HEK293 (cell line): ENCODE measurements at regions not wholly inside any gene's neighbourhood (a gene's known extent, or its start where the extent isn't known, plus 50 kb on each side); places are given as distances from the start of the nearest gene placed in this dataset.

ENCODE experiments used
- CTCF ChIA-PET: fragments of 350-600 bp; formaldehyde crosslinking; extraction: SDS; loops from one replicate; lab custom pipeline; 2021; ENCODE audit warnings: antibody characterized with exemption; lab: Yijun Ruan, JAX
- POLR2A ChIA-PET: fragments of 300-600 bp; formaldehyde crosslinking; extraction: SDS; loops from one replicate; lab custom pipeline; 2020; ENCODE audit warnings: antibody characterized with exemption, inconsistent platforms; lab: Yijun Ruan, JAX
- H3K27ac ChIP-seq: fragments of 200-500 bp; sonication (Bioruptor generic); 2 replicates; pipeline ENCODE4 v1.5.1; 2014; ENCODE audit warnings: low read depth, low read length, control low read depth, inconsistent platforms; ENCODE audit errors: extremely low read depth
- H3K36me3 ChIP-seq, 2 experiments: fragments of 200-500 bp in 1 of 2; sonication (Bioruptor generic) in 1 of 2; 1 replicate in 1 of 2; 2 replicates in 1 of 2; pipeline ENCODE4 v1.5.1; 2014 to 2017; ENCODE audit warnings: inconsistent platforms in 2 of 2, low read length in 2 of 2; ENCODE audit not compliant: control insufficient read depth in 2 of 2, insufficient read depth in 1 of 2
- H3K4me1 ChIP-seq: fragments of 200-500 bp; sonication (Bioruptor generic); 2 replicates; pipeline ENCODE4 v1.5.1; 2014; ENCODE audit warnings: mild to moderate bottlenecking, low read length, inconsistent platforms; ENCODE audit not compliant: control insufficient read depth, insufficient read depth
- H3K4me3 ChIP-seq: 2 replicates; pipeline ENCODE4 v1.5.1; 2011; ENCODE audit warnings: low read depth, mild to moderate bottlenecking, control low read depth, low read length, moderate library complexity
- H3K9me3 ChIP-seq: fragments of 200-500 bp; sonication (Bioruptor generic); 2 replicates; pipeline ENCODE4 v1.5.1; 2014; ENCODE audit warnings: low read depth, low read length, inconsistent platforms; ENCODE audit not compliant: control insufficient read depth, insufficient read depth
- GLIS2 ChIP-seq: fragments of 450-650 bp; formaldehyde crosslinking; IDR thresholded peaks from 2 replicates; pipeline ENCODE4 v1.5.1; 2016; ENCODE audit warnings: missing biosample characterization, missing genetic modification characterization
- PRDM1 ChIP-seq: fragments of 450-650 bp; formaldehyde crosslinking; IDR thresholded peaks from 2 replicates; pipeline ENCODE4; 2016; ENCODE audit warnings: missing biosample characterization, missing genetic modification characterization
- RBAK ChIP-seq: fragments of 450-650 bp; formaldehyde crosslinking; IDR thresholded peaks from 2 replicates; pipeline ENCODE4 v1.5.1; 2016; ENCODE audit warnings: missing biosample characterization, missing genetic modification characterization
- WT1 ChIP-seq: fragments of 450-650 bp; formaldehyde crosslinking; IDR thresholded peaks from 2 replicates; pipeline ENCODE4 v1.5.1; 2016; ENCODE audit warnings: missing biosample characterization, missing genetic modification characterization
- ZBTB10 ChIP-seq: fragments of 450-650 bp; formaldehyde crosslinking; IDR thresholded peaks from 2 replicates; pipeline ENCODE4 v1.5.1; 2016; ENCODE audit warnings: missing biosample characterization, missing genetic modification characterization
- ZBTB11 ChIP-seq: fragments of 450-650 bp; formaldehyde crosslinking; conservative IDR thresholded peaks from 2 replicates; pipeline ENCODE4 v1.5.1; 2016; ENCODE audit warnings: low read depth, missing biosample characterization, missing genetic modification characterization
- ZBTB48 ChIP-seq: fragments of 450-650 bp; formaldehyde crosslinking; IDR thresholded peaks from 2 replicates; pipeline ENCODE4 v1.5.1; 2016; ENCODE audit warnings: missing biosample characterization, missing genetic modification characterization
- ZIC2 ChIP-seq: fragments of 450-650 bp; formaldehyde crosslinking; IDR thresholded peaks from 2 replicates; pipeline ENCODE4 v1.5.1; 2016; ENCODE audit warnings: missing biosample characterization, missing genetic modification characterization
- ZNF138 ChIP-seq: fragments of 450-650 bp; formaldehyde crosslinking; IDR thresholded peaks from 2 replicates; pipeline ENCODE4 v1.5.1; 2016; ENCODE audit warnings: missing biosample characterization, missing genetic modification characterization, borderline replicate concordance
- ZNF140 ChIP-seq: fragments of 450-650 bp; formaldehyde crosslinking; IDR thresholded peaks from 2 replicates; pipeline ENCODE4 v1.5.1; 2016; ENCODE audit warnings: missing biosample characterization, missing genetic modification characterization
- ZNF202 ChIP-seq: fragments of 450-650 bp; formaldehyde crosslinking; IDR thresholded peaks from 2 replicates; pipeline ENCODE4 v1.5.1; 2016; ENCODE audit warnings: missing biosample characterization, missing genetic modification characterization, borderline replicate concordance
- ZNF26 ChIP-seq: fragments of 450-650 bp; formaldehyde crosslinking; IDR thresholded peaks from 2 replicates; pipeline ENCODE4 v1.5.1; 2016; ENCODE audit warnings: missing biosample characterization, missing genetic modification characterization
- ZNF324 ChIP-seq: fragments of 450-650 bp; formaldehyde crosslinking; IDR thresholded peaks from 2 replicates; pipeline ENCODE4 v1.5.1; 2016; ENCODE audit warnings: missing biosample characterization, missing genetic modification characterization
- ZNF426 ChIP-seq: fragments of 450-650 bp; formaldehyde crosslinking; IDR thresholded peaks from 2 replicates; pipeline ENCODE4 v1.5.1; 2017; ENCODE audit warnings: missing biosample characterization, missing genetic modification characterization, mild to moderate bottlenecking, inconsistent platforms, moderate library complexity
- ZNF433 ChIP-seq: fragments of 450-650 bp; formaldehyde crosslinking; IDR thresholded peaks from 2 replicates; pipeline ENCODE4 v1.5.1; 2016; ENCODE audit warnings: missing biosample characterization, missing genetic modification characterization, low read depth
- ZNF518A ChIP-seq: fragments of 450-650 bp; formaldehyde crosslinking; conservative IDR thresholded peaks from 2 replicates; pipeline ENCODE4 v1.5.1; 2016; ENCODE audit warnings: low read depth, missing biosample characterization, missing genetic modification characterization
- ZNF555 ChIP-seq: fragments of 450-650 bp; formaldehyde crosslinking; conservative IDR thresholded peaks from 2 replicates; pipeline ENCODE4 v1.5.1; 2017; ENCODE audit warnings: missing biosample characterization, mild to moderate bottlenecking, missing genetic modification characterization, inconsistent platforms
- ZNF623 ChIP-seq: fragments of 450-650 bp; formaldehyde crosslinking; IDR thresholded peaks from 2 replicates; pipeline ENCODE4 v1.5.1; 2016; ENCODE audit warnings: missing biosample characterization, missing genetic modification characterization
- ZNF629 ChIP-seq: fragments of 450-650 bp; formaldehyde crosslinking; IDR thresholded peaks from 2 replicates; pipeline ENCODE4 v1.5.1; 2017; ENCODE audit warnings: missing biosample characterization, missing genetic modification characterization
- ZNF664 ChIP-seq: fragments of 450-650 bp; formaldehyde crosslinking; IDR thresholded peaks from 2 replicates; pipeline ENCODE4 v1.5.1; 2016; ENCODE audit warnings: missing biosample characterization, missing genetic modification characterization
- ZNF768 ChIP-seq: fragments of 450-650 bp; formaldehyde crosslinking; IDR thresholded peaks from 2 replicates; pipeline ENCODE4 v1.5.1; 2018; ENCODE audit warnings: missing biosample characterization, mild to moderate bottlenecking, missing genetic modification characterization

DNA sequence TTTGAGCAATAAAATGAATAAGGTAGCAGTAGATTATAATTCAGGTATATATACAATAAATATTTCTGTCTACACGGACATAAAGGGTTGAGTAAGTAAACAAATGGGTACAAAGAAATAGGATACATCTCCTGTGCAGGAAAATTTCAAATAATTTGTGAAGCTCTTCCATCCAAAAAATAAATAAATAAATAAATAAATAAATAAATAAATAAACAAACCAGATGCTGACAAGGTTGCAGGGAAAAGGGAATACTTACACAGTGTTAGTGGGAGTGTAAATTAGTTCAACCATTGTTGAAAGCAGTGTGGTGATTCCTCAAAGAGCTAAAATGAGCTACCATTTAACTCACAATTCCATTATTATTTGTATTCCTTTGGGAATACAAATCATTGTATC, 227.3 kb upstream of the CDH18 start (continued):
- peak; percentile 49; the same call in 1 of the 2 replicates for TF ChIP-seq ZNF518A (tag by site-specific recombination)
- peak; percentile 52 for TF ChIP-seq ZNF426
- 0 out of 2 replicates have a peak, but pooled peaks have one; percentile 18 for TF ChIP-seq ZNF623 (tag by site-specific recombination)
- TF ChIP-seq ZNF140 (tag by site-specific recombination) = 0 out of 2 replicates have a peak, but pooled peaks have one; percentile 40
- TF ChIP-seq RBAK (tag by site-specific recombination) = no peak
- peak; percentile 53; the same call in 1 of the 2 replicates for TF ChIP-seq ZBTB11 (tag by site-specific recombination)
- 0 out of 2 replicates have a peak, but pooled peaks have one; percentile 8 for TF ChIP-seq ZNF433 (tag by site-specific recombination)
- TF ChIP-seq ZNF629 (tag by site-specific recombination) = no peak
- peak; percentile 78; the same call in 1 of the 2 replicates for TF ChIP-seq ZNF202
- TF ChIP-seq, all 188 proteins: peak for 11

GRCh38 chr5:20213803-20214202, 225.8 kb upstream of the CDH18 start:
- CTCF ChIA-PET = interaction anchor here (0.6 to 0.7 kb wide), 2 partner anchors 127 to 388 kb away, joined by 4 to 6 read pairs; no protein-coding TSS in a partner anchor
- TF ChIP-seq GLIS2 (tag by site-specific recombination) (no peak), ZIC2 (no peak), WT1 (no peak), ZNF555 (tag by site-specific recombination) (no peak), ZNF768 (tag by site-specific recombination) (no peak), ZNF138 (tag by site-specific recombination) (no peak), ZBTB48 (tag by site-specific recombination) (no peak), ZNF664 (tag by site-specific recombination) (no peak), ZNF26 (tag by site-specific recombination) (no peak), ZBTB10 (tag by site-specific recombination) (no peak), PRDM1 (tag by site-specific recombination) (no peak), ZNF324 (no peak)
- Histone ChIP-seq H3K4me1 (no peaks in the 10 kb centered on the region), H3K4me3 (no peak overlapping the region), H3K27ac (no peak overlapping the region), H3K9me3 (no peaks in the 10 kb centered on the region; the same call in 1 of the 2 replicates), H3K36me3 (no peaks in the 10 kb centered on the region)
- POLR2A ChIA-PET = no interaction called here
